ENCODE measurements at regions not wholly inside any gene's neighbourhood (a gene's known extent, or its start where the extent isn't known, plus 50 kb on each side); places are given as distances from the start of the nearest gene placed in this dataset.
"Not testable (repeated sequence)": the region's sequence is repeated elsewhere in the genome, so short reads cannot be mapped to it uniquely, and the experiment has no call there.

- in situ Hi-C loops (cut with MboI; ENCODE audit: low sequenced_read_pairs, unreplicated experiment); DNase-seq (ENCODE audit: low spot score): not testable (repeated sequence)
These were observed 116.9 kb downstream of the ARHGAP11B start for GRCh38 chr15:30742796-30743195.

- in situ Hi-C loops (cut with MboI; ENCODE audit: low sequenced_read_pairs, unreplicated experiment); DNase-seq (ENCODE audit: low spot score): not testable (repeated sequence)
These were observed 123.1 kb downstream of the ARHGAP11B start for GRCh38 chr15:30749048-30749447.

- DNase-seq (ENCODE audit: low spot score); in situ Hi-C loops (cut with MboI; ENCODE audit: low sequenced_read_pairs, unreplicated experiment): not testable (repeated sequence)
- peak; percentile 63 for TF ChIP-seq CTCF (IDR thresholded peaks at IDR 0.05; ENCODE audit: borderline replicate concordance, control extremely low read depth, extremely low read depth, insufficient read depth, missing control alignments)
These were observed 129.2 kb downstream of the ARHGAP11B start for GRCh38 chr15:30755036-30755687.

- in situ Hi-C loops (cut with MboI; ENCODE audit: low sequenced_read_pairs, unreplicated experiment); DNase-seq (ENCODE audit: low spot score): not testable (repeated sequence)
These were observed 134.7 kb downstream of the ARHGAP11B start for GRCh38 chr15:30760633-30761032.

- in situ Hi-C loops (cut with MboI; ENCODE audit: low sequenced_read_pairs, unreplicated experiment); DNase-seq (ENCODE audit: low spot score): not testable (repeated sequence)
These were observed 135.4 kb downstream of the ARHGAP11B start for GRCh38 chr15:30761365-30761764.

- in situ Hi-C loops (cut with MboI; ENCODE audit: low sequenced_read_pairs, unreplicated experiment); DNase-seq (ENCODE audit: low spot score): not testable (repeated sequence)
These were observed 134.2 kb upstream of the FAN1 start for GRCh38 chr15:30769390-30770124.

GRCh38 chr15:30770759-30771158 lies 133.0 kb upstream of the FAN1 start:
- no peak for TF ChIP-seq CTCF (IDR thresholded peaks at IDR 0.05; ENCODE audit: borderline replicate concordance, control extremely low read depth, extremely low read depth, insufficient read depth, missing control alignments)
- in situ Hi-C loops (cut with MboI; ENCODE audit: low sequenced_read_pairs, unreplicated experiment): no loop called here
- no peak for DNase-seq (ENCODE audit: low spot score)

- in situ Hi-C loops (cut with MboI; ENCODE audit: low sequenced_read_pairs, unreplicated experiment): no loop called here
- no peak for DNase-seq (ENCODE audit: low spot score)
- TF ChIP-seq CTCF (IDR thresholded peaks at IDR 0.05; ENCODE audit: borderline replicate concordance, control extremely low read depth, extremely low read depth, insufficient read depth, missing control alignments): no peak
These were observed 120.7 kb upstream of the FAN1 start for GRCh38 chr15:30783019-30783418.

- DNase-seq (ENCODE audit: low spot score): no peak
- in situ Hi-C loops (cut with MboI; ENCODE audit: low sequenced_read_pairs, unreplicated experiment): no loop called here
- no peak for TF ChIP-seq CTCF (IDR thresholded peaks at IDR 0.05; ENCODE audit: borderline replicate concordance, control extremely low read depth, extremely low read depth, insufficient read depth, missing control alignments)
These were observed 115.1 kb upstream of the FAN1 start for GRCh38 chr15:30788595-30788994.

Data from GM13976 (cell line).